Psoas muscle (tissue), 7 donors: ENCODE measurements at regions not wholly inside any gene's neighbourhood (a gene's known extent, or its start where the extent isn't known, plus 50 kb on each side); places are given as distances from the start of the nearest gene placed in this dataset.

Experiments
- ATAC-seq, 4 donors: fragments of 200-7000 bp; cut with Tn5 transposase; one replicate each; pipeline ENCODE4 v1.9.1; 2020; ENCODE audit warnings: moderate library complexity in 3 of 4, mild to moderate bottlenecking in 2 of 4
- DNase-seq, 2 donors: peaks; one replicate each; pipeline ENCODE4 v3.0.0-alpha.2; 2020
- H3K27ac ChIP-seq: fragments of 200-600 bp; one replicate; pipeline ENCODE4 v1.8.0; 2022
- H3K27me3 ChIP-seq, 3 donors: fragments of 200-600 bp in 1 of 3; one replicate each; pipeline versions ENCODE4 v1.6.1 to v1.8.0; 2013 to 2022; ENCODE audit warnings: low read length in 2 of 3, mild to moderate bottlenecking in 2 of 3, moderate library complexity in 1 of 3; ENCODE audit not compliant: insufficient read depth in 3 of 3
- H3K36me3 ChIP-seq, 2 donors: fragments of 200-600 bp in 1 of 2; one replicate each; pipeline versions ENCODE4 v1.6.1 to v1.8.0; 2013 to 2022; ENCODE audit warnings: low read depth in 1 of 2, mild to moderate bottlenecking in 1 of 2, moderate library complexity in 1 of 2; ENCODE audit not compliant: insufficient read depth in 1 of 2
- H3K4me1 ChIP-seq: fragments of 200-600 bp; one replicate; pipeline ENCODE4 v1.8.0; 2022
- H3K4me3 ChIP-seq: fragments of 200-600 bp; one replicate; pipeline ENCODE4 v1.8.0; 2022; ENCODE audit warnings: mild to moderate bottlenecking
- H3K9me3 ChIP-seq: fragments of 200-600 bp; one replicate; pipeline ENCODE4 v1.8.0; 2022
- WGBS, 3 donors: extraction: QIAGEN DNeasy Blood & Tissue Kit; methylation state at CpG; one replicate each; pipeline versions ENCODE4 v1.1.6 to v1.1.7; 2013; 5-methylcytosine and 5-hydroxymethylcytosine counted together
- intact Hi-C, 2 donors: fragments of 100-400 bp; cut with DNase I; formaldehyde crosslinking; loops; one replicate each; pipeline versions ENCODE4 v1.11.0 to v1.14.2; 2022
- TF ChIP-seq, protein P1 (sequence below): fragments of 200-600 bp; IDR thresholded peaks from one replicate; pipeline ENCODE4 v1.8.0; 2022; ENCODE audit warnings: antibody characterized with exemption
- donor health status: healthy with polysubstance abuse.
- donor health status: DM: no; HTN: no; CAD: no; lungs with moderate emphysema.
- donor health status: Bipolar disorder and iron deficiency.
- donor health status: healthy.
- donor health status: DM: yes; HTN: yes; CAD: no.
- donor health status: DM: no; HTN: no; CAD: no.
- donor health status: DM: yes; HTN: yes; CAD: no.

- H3K9me3 ChIP-seq: no peaks in the 10 kb centered on the region
- H3K4me3 ChIP-seq: no peak overlapping the region
- H3K27ac ChIP-seq: no peak overlapping the region
- TF ChIP-seq, protein P1, sequence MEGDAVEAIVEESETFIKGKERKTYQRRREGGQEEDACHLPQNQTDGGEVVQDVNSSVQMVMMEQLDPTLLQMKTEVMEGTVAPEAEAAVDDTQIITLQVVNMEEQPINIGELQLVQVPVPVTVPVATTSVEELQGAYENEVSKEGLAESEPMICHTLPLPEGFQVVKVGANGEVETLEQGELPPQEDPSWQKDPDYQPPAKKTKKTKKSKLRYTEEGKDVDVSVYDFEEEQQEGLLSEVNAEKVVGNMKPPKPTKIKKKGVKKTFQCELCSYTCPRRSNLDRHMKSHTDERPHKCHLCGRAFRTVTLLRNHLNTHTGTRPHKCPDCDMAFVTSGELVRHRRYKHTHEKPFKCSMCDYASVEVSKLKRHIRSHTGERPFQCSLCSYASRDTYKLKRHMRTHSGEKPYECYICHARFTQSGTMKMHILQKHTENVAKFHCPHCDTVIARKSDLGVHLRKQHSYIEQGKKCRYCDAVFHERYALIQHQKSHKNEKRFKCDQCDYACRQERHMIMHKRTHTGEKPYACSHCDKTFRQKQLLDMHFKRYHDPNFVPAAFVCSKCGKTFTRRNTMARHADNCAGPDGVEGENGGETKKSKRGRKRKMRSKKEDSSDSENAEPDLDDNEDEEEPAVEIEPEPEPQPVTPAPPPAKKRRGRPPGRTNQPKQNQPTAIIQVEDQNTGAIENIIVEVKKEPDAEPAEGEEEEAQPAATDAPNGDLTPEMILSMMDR: no peak
- DNase-seq (no peak), ATAC-seq (no peak)
- H3K4me1 ChIP-seq: peaks cover 12% of the 10 kb centered on the region
- H3K36me3 ChIP-seq: no peaks in the 10 kb centered on the region
- H3K27me3 ChIP-seq: no peaks in the 10 kb centered on the region
- WGBS, 3 donors: 47 to 68% (median 58%) methylated on average over 2 of the region's 2 CpGs
- intact Hi-C loops: loop anchor here in 1 of 2 donors (10.0 kb wide), 1 partner anchor 293 kb away; the partner anchor contains the start of gene ZSWIM6
Measured at GRCh38 chr5:61627531-61627930, 295.5 kb downstream of the ZSWIM6 start.

DNA sequence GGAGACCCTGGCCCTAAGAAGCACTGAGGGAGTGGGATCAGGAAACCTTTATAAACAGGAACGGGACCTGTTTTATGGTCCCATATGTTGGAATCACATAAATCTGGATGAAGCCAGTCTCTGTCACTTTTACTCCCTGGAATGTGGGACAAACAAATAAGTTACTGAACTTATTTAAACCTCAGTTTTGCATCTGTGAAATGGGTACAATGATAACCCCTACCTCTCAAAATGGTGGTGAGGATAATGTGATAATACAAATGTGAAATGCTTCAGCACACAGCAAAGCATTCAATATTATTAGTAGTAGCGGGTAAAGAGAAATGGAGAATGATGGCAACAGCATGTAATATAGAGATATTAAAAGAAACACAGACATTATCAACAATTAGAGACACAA is 298.9 kb downstream of the ZSWIM6 start:
- H3K4me3 ChIP-seq: no peak overlapping the region
- no peak overlapping the region for H3K27ac ChIP-seq
- 89 to 94% (median 91%) methylated on average over 2 of the region's 2 CpGs for WGBS, 3 donors
- no peak for ATAC-seq
- DNase-seq: no peak
- no peaks in the 10 kb centered on the region for H3K36me3 ChIP-seq
- H3K9me3 ChIP-seq: no peaks in the 10 kb centered on the region
- TF ChIP-seq, protein P1: no peak
- peaks cover 8% of the 10 kb centered on the region for H3K4me1 ChIP-seq
- no peaks in the 10 kb centered on the region for H3K27me3 ChIP-seq
- intact Hi-C loops: no loop called here

- H3K27ac ChIP-seq: no peak overlapping the region
- H3K36me3 ChIP-seq: no peaks in the 10 kb centered on the region
- H3K4me3 ChIP-seq: peak overlapping the region; percentile 7
- intact Hi-C loops: no loop called here
- no peaks in the 10 kb centered on the region for H3K9me3 ChIP-seq
- TF ChIP-seq, protein P1: no peak
- H3K4me1 ChIP-seq: peaks cover 8% of the 10 kb centered on the region
- H3K27me3 ChIP-seq: no peaks in the 10 kb centered on the region
- ATAC-seq (peak in 2 of 4 donors; percentile 48 to 74), DNase-seq (peak; percentile 47 to 67)
- 8 to 28% (median 13%) methylated on average over 11 of the region's 11 CpGs for WGBS, 3 donors
Measured at GRCh38 chr5:61631438-61631941, 299.4 kb downstream of the ZSWIM6 start.

DNA sequence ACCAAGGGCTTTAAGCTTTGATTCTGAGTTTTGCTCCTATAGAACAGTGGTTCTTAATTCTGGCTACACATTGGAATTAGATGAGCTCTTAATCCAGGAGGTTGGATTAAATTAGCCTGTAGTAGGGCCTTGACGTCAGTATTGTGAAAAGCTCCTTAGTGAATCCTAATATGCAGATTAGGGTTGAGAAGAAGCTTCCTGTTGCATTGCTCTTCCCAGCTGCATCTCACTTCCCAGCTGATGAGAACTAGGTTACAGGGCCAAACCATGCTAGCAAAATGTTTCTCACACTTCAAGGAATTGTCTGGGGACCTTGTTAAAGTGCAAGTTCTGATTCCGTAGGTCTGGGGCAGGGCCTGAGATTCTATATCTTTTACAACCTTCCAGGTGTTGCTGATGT is 300.0 kb downstream of the ZSWIM6 start:
- Histone ChIP-seq H3K27ac (no peak overlapping the region), H3K4me3 (no peak overlapping the region), H3K4me1 (peaks cover 8% of the 10 kb centered on the region), H3K9me3 (no peaks in the 10 kb centered on the region), H3K36me3 (no peaks in the 10 kb centered on the region), H3K27me3 (no peaks in the 10 kb centered on the region)
- intact Hi-C loops: no loop called here
- TF ChIP-seq, protein P1: no peak
- no peak for DNase-seq
- no peak for ATAC-seq
- WGBS, 3 donors: 70 to 85% (median 76%) methylated on average over 2 of the region's 2 CpGs

- Histone ChIP-seq H3K4me1 (peaks cover 8% of the 10 kb centered on the region), H3K27me3 (no peaks in the 10 kb centered on the region), H3K36me3 (no peaks in the 10 kb centered on the region), H3K4me3 (no peak overlapping the region), H3K27ac (no peak overlapping the region), H3K9me3 (no peaks in the 10 kb centered on the region)
- WGBS, 3 donors: 70 to 74% (median 73%) methylated on average over 3 of the region's 3 CpGs
- DNase-seq (no peak), ATAC-seq (no peak)
- TF ChIP-seq, protein P1: no peak
- intact Hi-C loops: no loop called here
Measured at GRCh38 chr5:61635271-61635670, 303.2 kb downstream of the ZSWIM6 start.
